Jurkat, Clone E6-1 (cell line): ENCODE measurements at regions not wholly inside any gene's neighbourhood (a gene's known extent, or its start where the extent isn't known, plus 50 kb on each side); places are given as distances from the start of the nearest gene placed in this dataset.

ENCODE experiments used
- DNase-seq: peaks from one replicate; pipeline ENCODE4 v3.0.0-alpha.2; 2011; ENCODE audit warnings: low read depth, low spot score
- H3K4me3 ChIP-seq: 2 replicates; pipeline ENCODE4 v1.5.1; 2011; ENCODE audit warnings: mild to moderate bottlenecking, low read length, control low read depth, moderate library complexity

GRCh38 chr17:73865831-73866230 is 221.6 kb upstream of the SDK2 start:
- H3K4me3 ChIP-seq: no peak overlapping the region
- DNase-seq: no peak

- H3K4me3 ChIP-seq: no peak overlapping the region
Observed at GRCh38 chr17:73867056-73867455, 222.8 kb upstream of the SDK2 start.

GRCh38 chr17:73870068-73870467 is 225.8 kb upstream of the SDK2 start:
- H3K4me3 ChIP-seq: no peak overlapping the region
- no peak for DNase-seq

More at GRCh38 chr17:73867056-73867455, 222.8 kb upstream of the SDK2 start:
- DNase-seq: no peak

- no peak overlapping the region for H3K4me3 ChIP-seq
- no peak for DNase-seq
Observed at GRCh38 chr17:73870473-73870872, 226.2 kb upstream of the SDK2 start.

GRCh38 chr17:73872816-73873215 is 228.6 kb upstream of the SDK2 start:
- no peak for DNase-seq
- H3K4me3 ChIP-seq: no peak overlapping the region

GRCh38 chr17:73874008-73874720 is 229.9 kb upstream of the SDK2 start:
- no peak overlapping the region for H3K4me3 ChIP-seq
- no peak for DNase-seq

GRCh38 chr17:73875346-73875745 is 231.1 kb upstream of the SDK2 start:
- no peak for DNase-seq
- H3K4me3 ChIP-seq: no peak overlapping the region

GRCh38 chr17:73877962-73878361 is 233.7 kb upstream of the SDK2 start:
- no peak overlapping the region for H3K4me3 ChIP-seq

GRCh38 chr17:73878923-73879322 is 234.7 kb upstream of the SDK2 start:
- no peak for DNase-seq
- no peak overlapping the region for H3K4me3 ChIP-seq

More at GRCh38 chr17:73877962-73878361, 233.7 kb upstream of the SDK2 start:
- no peak for DNase-seq

GRCh38 chr17:73879987-73880386 is 235.7 kb upstream of the SDK2 start:
- no peak overlapping the region for H3K4me3 ChIP-seq
- DNase-seq: no peak

GRCh38 chr17:73882590-73882989 is 238.3 kb upstream of the SDK2 start:
- H3K4me3 ChIP-seq: no peak overlapping the region
- DNase-seq: no peak

- H3K4me3 ChIP-seq: no peak overlapping the region
Observed at GRCh38 chr17:73883175-73883574, 238.9 kb upstream of the SDK2 start.

GRCh38 chr17:73887739-73888138 is 243.5 kb upstream of the SDK2 start:
- no peak overlapping the region for H3K4me3 ChIP-seq
- no peak for DNase-seq

More at GRCh38 chr17:73883175-73883574, 238.9 kb upstream of the SDK2 start:
- DNase-seq: no peak

- no peak for DNase-seq
- H3K4me3 ChIP-seq: no peak overlapping the region
Observed at GRCh38 chr17:73888862-73889261, 244.6 kb upstream of the SDK2 start.

GRCh38 chr17:73889439-73889838 is 245.2 kb upstream of the SDK2 start:
- no peak for DNase-seq
- no peak overlapping the region for H3K4me3 ChIP-seq

GRCh38 chr17:73890831-73891405 is 246.7 kb upstream of the SDK2 start:
- H3K4me3 ChIP-seq: no peak overlapping the region
- no peak for DNase-seq

- no peak for DNase-seq
- H3K4me3 ChIP-seq: no peak overlapping the region
Observed at GRCh38 chr17:73895157-73895556, 250.9 kb upstream of the SDK2 start.

GRCh38 chr17:73896966-73897365 is 252.7 kb upstream of the SDK2 start:
- H3K4me3 ChIP-seq: no peak overlapping the region
- DNase-seq: no peak

GRCh38 chr17:73899839-73900238 is 255.6 kb upstream of the SDK2 start:
- H3K4me3 ChIP-seq: no peak overlapping the region
- DNase-seq: no peak

GRCh38 chr17:73900516-73900915 is 256.3 kb upstream of the SDK2 start:
- DNase-seq: no peak
- no peak overlapping the region for H3K4me3 ChIP-seq

- no peak for DNase-seq
- H3K4me3 ChIP-seq: no peak overlapping the region
Observed at GRCh38 chr17:73901249-73901648, 257.0 kb upstream of the SDK2 start.
